ENCODE measurements at regions not wholly inside any gene's neighbourhood (a gene's known extent, or its start where the extent isn't known, plus 50 kb on each side); places are given as distances from the start of the nearest gene placed in this dataset.

- Histone ChIP-seq H3K36me3 (ENCODE audit: low read depth) (no peaks in the 10 kb centered on the region), H3K4me1 (ENCODE audit: insufficient read depth) (no peaks in the 10 kb centered on the region), H4K20me1 (ENCODE audit: insufficient read depth) (no peaks in the 10 kb centered on the region), H3K79me2 (ENCODE audit: insufficient read depth) (no peaks in the 10 kb centered on the region), H3K27me3 (replicated peaks; ENCODE audit: insufficient read depth) (no peaks in the 10 kb centered on the region), H2AFZ (no peak overlapping the region), H3F3A (ENCODE audit: insufficient read depth) (no peaks in the 10 kb centered on the region), H3K4me3 (no peak overlapping the region), H3K27ac (no peak overlapping the region), H3K9me2 (ENCODE audit: insufficient read depth) (no peaks in the 10 kb centered on the region), H3K9me3 (ENCODE audit: low read depth) (no peaks in the 10 kb centered on the region), H3K9ac (no peak overlapping the region), H3K4me2 (ENCODE audit: unreplicated experiment) (no peak overlapping the region)
- in situ Hi-C loops (cut with MboI), result no loop called here
- WGBS, 2 experiments (ENCODE audit: low coverage in 1 of 2, low lambda C conversion rate in 2 of 2, missing lambda C conversion rate in 2 of 2), result 24 to 26% methylated on average over 6 of the region's 6 CpGs
- no peak for TF ChIP-seq EZH2 (IDR thresholded peaks at IDR 0.05; ENCODE audit: insufficient read depth, poor library complexity, severe bottlenecking)
- no peak for TF ChIP-seq EZH2phosphoT487 (IDR thresholded peaks at IDR 0.05; ENCODE audit: insufficient read depth, low read depth)
- no peak for DNase-seq
These were observed 427.8 kb downstream of the DNAJB9 start for GRCh38 chr7:108997480-108997879.

DNA sequence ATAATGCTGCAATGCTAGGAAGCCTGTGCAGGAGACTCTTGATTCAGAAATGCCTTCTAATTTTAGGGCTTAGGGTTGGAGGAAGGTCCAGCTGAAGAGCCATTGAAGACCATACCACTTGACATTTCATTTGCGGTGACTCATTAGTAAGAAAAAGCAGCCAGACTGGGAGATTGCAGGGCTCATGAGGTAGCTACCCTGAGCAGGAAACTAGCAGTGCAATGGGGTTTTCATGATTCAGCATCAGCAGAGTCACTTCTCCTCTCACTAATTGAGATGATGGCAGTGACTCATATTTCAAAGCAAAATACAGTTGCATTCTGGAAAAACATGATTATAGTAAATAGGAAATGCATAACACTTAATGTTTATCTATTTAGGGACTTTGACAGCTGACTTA, 434.1 kb downstream of the DNAJB9 start:
- Histone ChIP-seq H3K9me2 (ENCODE audit: insufficient read depth) (no peaks in the 10 kb centered on the region), H3K9me3 (ENCODE audit: low read depth) (no peaks in the 10 kb centered on the region), H3K4me1 (ENCODE audit: insufficient read depth) (no peaks in the 10 kb centered on the region), H3K27me3 (replicated peaks; ENCODE audit: insufficient read depth) (no peaks in the 10 kb centered on the region), H3K79me2 (ENCODE audit: insufficient read depth) (no peaks in the 10 kb centered on the region), H2AFZ (no peak overlapping the region), H3K4me3 (no peak overlapping the region), H3K27ac (no peak overlapping the region), H3K9ac (no peak overlapping the region), H4K20me1 (ENCODE audit: insufficient read depth) (no peaks in the 10 kb centered on the region), H3F3A (ENCODE audit: insufficient read depth) (no peaks in the 10 kb centered on the region), H3K4me2 (ENCODE audit: unreplicated experiment) (no peak overlapping the region), H3K36me3 (ENCODE audit: low read depth) (no peaks in the 10 kb centered on the region)
- WGBS, 2 experiments (ENCODE audit: low coverage in 1 of 2, low lambda C conversion rate in 2 of 2, missing lambda C conversion rate in 2 of 2), result 52 to 83% methylated on average over 1 of the region's 1 CpG
- in situ Hi-C loops (cut with MboI), result no loop called here
- no peak for DNase-seq
- TF ChIP-seq EZH2 (IDR thresholded peaks at IDR 0.05; ENCODE audit: insufficient read depth, poor library complexity, severe bottlenecking), result no peak
- TF ChIP-seq EZH2phosphoT487 (IDR thresholded peaks at IDR 0.05; ENCODE audit: insufficient read depth, low read depth), result no peak

DNA sequence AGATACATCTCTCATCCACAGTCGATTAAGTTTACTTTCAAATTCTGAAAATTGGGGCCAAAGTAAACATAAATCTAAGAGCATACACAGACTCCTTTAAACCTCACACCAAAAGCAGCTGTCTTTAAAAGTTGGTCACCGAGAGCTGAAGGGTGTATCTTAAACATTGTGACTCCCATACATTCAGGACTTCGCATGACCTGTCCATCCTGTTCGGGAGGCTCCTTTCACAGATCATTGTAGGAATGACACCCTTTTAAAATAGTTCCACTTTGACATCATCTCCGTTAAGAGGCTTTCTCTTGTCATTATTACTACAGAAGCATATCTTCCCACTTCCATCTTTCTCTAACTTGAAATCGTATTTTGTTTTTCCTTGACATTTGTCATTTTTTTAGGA, 440.0 kb downstream of the DNAJB9 start:
- H3K9ac ChIP-seq, result no peak overlapping the region
- WGBS, 2 experiments (ENCODE audit: low coverage in 1 of 2, low lambda C conversion rate in 2 of 2, missing lambda C conversion rate in 2 of 2), result 12% methylated on average over 6 of the region's 6 CpGs

GRCh38 chr7:109020251-109020650, 450.6 kb downstream of the DNAJB9 start:
- no peaks in the 10 kb centered on the region for H3K36me3 ChIP-seq (ENCODE audit: low read depth)
- H4K20me1 ChIP-seq (ENCODE audit: insufficient read depth), result no peaks in the 10 kb centered on the region
- no peak overlapping the region for H3K9ac ChIP-seq
- H3K4me3 ChIP-seq, result no peak overlapping the region
- H3K4me2 ChIP-seq (ENCODE audit: unreplicated experiment), result no peak overlapping the region
- in situ Hi-C loops (cut with MboI), result no loop called here
- H3K79me2 ChIP-seq (ENCODE audit: insufficient read depth), result no peaks in the 10 kb centered on the region
- WGBS, 2 experiments (ENCODE audit: low coverage in 1 of 2, low lambda C conversion rate in 2 of 2, missing lambda C conversion rate in 2 of 2), result 12 to 15% methylated on average over 4 of the region's 4 CpGs
- no peaks in the 10 kb centered on the region for H3F3A ChIP-seq (ENCODE audit: insufficient read depth)
- DNase-seq, result no peak
- no peaks in the 10 kb centered on the region for H3K9me2 ChIP-seq (ENCODE audit: insufficient read depth)
- no peaks in the 10 kb centered on the region for H3K4me1 ChIP-seq (ENCODE audit: insufficient read depth)
- H3K9me3 ChIP-seq (ENCODE audit: low read depth), result peaks cover 3% of the 10 kb centered on the region
- no peak overlapping the region for H3K27ac ChIP-seq
- TF ChIP-seq EZH2 (IDR thresholded peaks at IDR 0.05; ENCODE audit: insufficient read depth, poor library complexity, severe bottlenecking), result no peak
- TF ChIP-seq EZH2phosphoT487 (IDR thresholded peaks at IDR 0.05; ENCODE audit: insufficient read depth, low read depth), result no peak
- no peak overlapping the region for H2AFZ ChIP-seq
- H3K27me3 ChIP-seq (replicated peaks; ENCODE audit: insufficient read depth), result no peaks in the 10 kb centered on the region

More for the DNA sequence above, 440.0 kb downstream of the DNAJB9 start:
- no peak overlapping the region for H2AFZ ChIP-seq
- H3K4me1 ChIP-seq (ENCODE audit: insufficient read depth), result no peaks in the 10 kb centered on the region
- in situ Hi-C loops (cut with MboI), result no loop called here
- H3K9me2 ChIP-seq (ENCODE audit: insufficient read depth), result no peaks in the 10 kb centered on the region
- no peak overlapping the region for H3K4me2 ChIP-seq (ENCODE audit: unreplicated experiment)
- H3K79me2 ChIP-seq (ENCODE audit: insufficient read depth), result no peaks in the 10 kb centered on the region
- H3F3A ChIP-seq (ENCODE audit: insufficient read depth), result no peaks in the 10 kb centered on the region
- H3K9me3 ChIP-seq (ENCODE audit: low read depth), result no peaks in the 10 kb centered on the region
- DNase-seq, result no peak
- no peaks in the 10 kb centered on the region for H4K20me1 ChIP-seq (ENCODE audit: insufficient read depth)
- H3K4me3 ChIP-seq, result no peak overlapping the region
- no peaks in the 10 kb centered on the region for H3K36me3 ChIP-seq (ENCODE audit: low read depth)
- TF ChIP-seq EZH2phosphoT487 (IDR thresholded peaks at IDR 0.05; ENCODE audit: insufficient read depth, low read depth) (no peak), EZH2 (IDR thresholded peaks at IDR 0.05; ENCODE audit: insufficient read depth, poor library complexity, severe bottlenecking) (no peak)
- H3K27ac ChIP-seq, result no peak overlapping the region
- H3K27me3 ChIP-seq (replicated peaks; ENCODE audit: insufficient read depth), result no peaks in the 10 kb centered on the region

GRCh38 chr7:109021390-109021789, 451.7 kb downstream of the DNAJB9 start:
- no peak overlapping the region for H3K4me3 ChIP-seq
- TF ChIP-seq EZH2phosphoT487 (IDR thresholded peaks at IDR 0.05; ENCODE audit: insufficient read depth, low read depth), result no peak
- TF ChIP-seq EZH2 (IDR thresholded peaks at IDR 0.05; ENCODE audit: insufficient read depth, poor library complexity, severe bottlenecking), result no peak
- H3K36me3 ChIP-seq (ENCODE audit: low read depth), result no peaks in the 10 kb centered on the region
- H3K9me2 ChIP-seq (ENCODE audit: insufficient read depth), result no peaks in the 10 kb centered on the region
- no peak for DNase-seq
- H4K20me1 ChIP-seq (ENCODE audit: insufficient read depth), result no peaks in the 10 kb centered on the region
- no peak overlapping the region for H3K4me2 ChIP-seq (ENCODE audit: unreplicated experiment)
- H3F3A ChIP-seq (ENCODE audit: insufficient read depth), result no peaks in the 10 kb centered on the region
- H3K9ac ChIP-seq, result no peak overlapping the region
- H3K79me2 ChIP-seq (ENCODE audit: insufficient read depth), result no peaks in the 10 kb centered on the region
- in situ Hi-C loops (cut with MboI), result no loop called here
- no peak overlapping the region for H3K27ac ChIP-seq
- H3K9me3 ChIP-seq (ENCODE audit: low read depth), result peaks cover 3% of the 10 kb centered on the region
- WGBS, 2 experiments (ENCODE audit: low coverage in 1 of 2, low lambda C conversion rate in 2 of 2, missing lambda C conversion rate in 2 of 2), result 14 to 18% methylated on average over 2 of the region's 2 CpGs
- no peaks in the 10 kb centered on the region for H3K4me1 ChIP-seq (ENCODE audit: insufficient read depth)
- H3K27me3 ChIP-seq (replicated peaks; ENCODE audit: insufficient read depth), result no peaks in the 10 kb centered on the region
- H2AFZ ChIP-seq, result no peak overlapping the region
